RKO (cell line): ENCODE measurements at regions not wholly inside any gene's neighbourhood (a gene's known extent, or its start where the extent isn't known, plus 50 kb on each side); places are given as distances from the start of the nearest gene placed in this dataset.
"Not testable (repeated sequence)": the region's sequence is repeated elsewhere in the genome, so short reads cannot be mapped to it uniquely, and the experiment has no call there.

Source experiments
- DNase-seq: peaks from one replicate; pipeline ENCODE4 v3.0.0-alpha.2; 2016; ENCODE audit warnings: low spot score

GRCh38 chr1:82062206-82062605 lies 261.5 kb downstream of the ADGRL2 start:
- no peak for DNase-seq

- DNase-seq, result no peak
Observed at GRCh38 chr1:82059959-82060358, 259.2 kb downstream of the ADGRL2 start.

GRCh38 chr1:82057011-82057410 lies 256.3 kb downstream of the ADGRL2 start:
- no peak for DNase-seq

DNA sequence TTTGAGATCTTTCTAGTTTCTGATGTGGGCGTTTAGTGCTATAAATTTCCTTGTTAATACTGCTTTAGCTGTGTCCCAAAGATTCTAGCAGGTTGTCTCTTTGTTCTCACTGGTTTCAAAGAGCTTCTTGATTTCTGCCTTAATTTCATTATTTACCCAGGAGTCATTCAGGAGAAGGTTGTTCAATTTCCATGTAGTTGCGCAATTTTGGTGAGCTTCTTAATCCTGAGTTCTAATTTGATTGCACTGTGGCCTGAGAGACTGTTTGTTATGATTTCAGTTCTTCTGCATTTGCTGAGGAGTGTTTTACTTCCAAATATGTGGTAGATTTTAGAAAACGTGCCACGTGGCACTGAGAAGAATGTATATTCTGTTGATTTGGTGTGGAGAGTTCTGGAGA lies 254.6 kb downstream of the ADGRL2 start:
- not testable (repeated sequence) for DNase-seq

DNA sequence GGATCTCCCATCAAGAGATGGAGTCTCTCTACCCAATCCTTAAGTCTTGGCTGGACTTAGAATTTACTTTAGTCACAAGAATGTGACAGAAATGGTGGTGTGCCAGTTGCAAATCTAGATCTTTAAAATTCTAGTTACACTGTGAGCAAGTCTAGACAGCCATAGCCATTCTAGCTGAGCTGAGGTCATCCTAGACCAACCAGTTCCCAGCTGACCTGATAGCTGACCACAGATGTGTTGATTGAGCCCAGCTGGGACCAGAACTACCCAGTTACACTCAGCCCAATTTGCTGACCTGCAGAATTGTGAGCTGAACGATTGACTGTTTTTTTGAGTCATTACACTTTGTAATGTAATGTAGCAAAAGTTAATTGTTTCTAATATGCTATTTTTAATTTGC lies 251.8 kb downstream of the ADGRL2 start:
- DNase-seq, result no peak

DNA sequence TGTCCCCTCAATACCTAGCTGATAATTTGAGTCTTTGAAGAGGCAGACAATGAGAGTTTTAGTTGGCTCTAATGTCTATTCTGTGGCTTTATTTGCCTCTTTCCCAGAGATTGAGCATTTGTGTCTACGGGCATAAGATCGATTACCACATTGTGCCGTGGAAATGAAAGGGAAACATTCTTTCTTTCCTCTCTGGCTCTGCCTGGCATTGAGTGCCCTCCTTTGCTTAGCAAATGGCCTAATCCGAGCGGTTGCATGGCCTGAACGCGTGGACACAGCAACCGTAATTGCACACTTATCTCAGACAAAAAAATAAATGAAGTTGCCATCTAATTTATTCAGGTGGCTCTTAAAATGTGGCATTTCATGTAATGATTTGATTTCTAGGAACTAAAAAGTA lies 247.9 kb downstream of the ADGRL2 start:
- no peak for DNase-seq

DNA sequence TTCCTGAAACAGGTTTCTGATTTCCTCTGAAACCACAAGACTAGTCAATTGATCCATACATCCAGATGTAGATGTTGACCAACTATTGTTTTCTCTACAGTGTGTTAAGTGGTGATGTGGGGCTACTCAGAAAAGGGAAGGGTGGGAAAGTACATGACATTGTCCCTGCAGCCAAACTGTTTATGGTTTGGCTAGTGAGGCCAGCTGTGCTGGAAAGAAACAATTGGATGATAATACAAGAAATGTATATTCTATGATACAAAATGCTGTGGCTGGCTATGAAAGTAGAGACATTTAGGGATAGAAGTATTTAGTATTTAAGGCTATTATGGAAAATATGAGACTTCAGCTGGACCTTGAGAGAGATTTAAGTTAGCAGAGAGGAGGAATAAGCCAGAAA lies 244.5 kb downstream of the ADGRL2 start:
- DNase-seq, result no peak

DNA sequence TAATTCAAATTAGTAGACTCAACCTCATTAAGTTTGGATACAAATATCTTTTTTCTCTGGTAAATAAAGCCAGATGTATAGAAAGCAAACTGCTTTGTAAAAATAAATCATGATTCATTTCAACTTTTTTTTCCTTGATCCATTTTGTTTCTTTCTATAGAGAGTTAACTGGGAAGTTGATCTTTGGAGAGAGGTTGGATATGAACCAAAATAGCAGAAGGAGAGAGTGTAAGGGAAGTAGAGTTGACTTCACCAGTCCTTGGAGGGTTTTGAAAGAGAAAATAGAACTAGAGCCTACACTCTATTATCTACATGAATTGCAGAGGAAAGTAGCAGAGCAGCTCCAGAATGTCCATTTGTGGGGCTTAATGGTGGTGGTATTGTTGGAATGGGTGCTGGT lies 243.8 kb downstream of the ADGRL2 start:
- no peak for DNase-seq

- DNase-seq, result no peak
Observed at GRCh38 chr1:82044111-82044510, 243.4 kb downstream of the ADGRL2 start.

DNA sequence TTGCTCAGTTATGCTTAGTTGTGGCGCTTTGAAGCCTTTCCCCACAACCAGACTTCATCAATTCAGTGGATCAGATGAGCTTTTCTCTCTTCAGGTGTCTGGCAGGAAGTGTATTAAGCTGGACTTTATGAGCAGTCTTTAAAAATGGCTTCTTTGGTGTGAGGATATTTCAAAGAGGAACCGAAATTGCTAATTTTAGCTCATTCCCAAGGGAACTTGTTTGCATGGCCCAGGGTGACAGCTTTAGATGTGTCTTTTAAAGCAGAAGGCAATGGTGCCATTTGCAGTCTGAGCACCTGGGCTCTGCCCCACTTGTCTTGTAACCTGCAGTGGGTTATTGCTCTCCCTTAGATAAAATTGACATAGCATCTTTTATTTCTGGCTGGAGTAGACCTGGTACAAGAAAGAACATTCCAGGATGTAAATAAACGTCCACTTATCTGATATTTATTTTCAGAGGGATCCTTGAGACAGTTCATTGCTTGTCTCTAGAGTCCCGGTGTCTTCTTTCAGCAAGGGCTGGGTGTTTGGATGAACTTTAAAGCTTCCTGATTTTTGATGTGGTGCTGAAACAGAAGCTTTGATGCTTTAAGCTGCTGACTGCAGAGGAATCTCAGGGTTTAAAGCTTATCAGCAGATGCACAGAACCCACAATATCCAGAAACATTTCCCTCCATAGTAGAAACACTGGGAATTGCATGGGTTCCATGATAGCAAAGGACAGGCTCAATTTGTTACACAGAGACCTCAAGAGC lies 241.7 kb downstream of the ADGRL2 start:
- DNase-seq, result no peak
